ENCODE measurements at regions not wholly inside any gene's neighbourhood (a gene's known extent, or its start where the extent isn't known, plus 50 kb on each side); places are given as distances from the start of the nearest gene placed in this dataset.

- TF ChIP-seq GATA3 (IDR thresholded peaks at IDR 0.05; ENCODE audit: low read depth, low read length): no peak
These were observed 188.3 kb downstream of the GADD45G start for GRCh38 chr9:89793124-89793495.

- no peak for TF ChIP-seq GATA3 (IDR thresholded peaks at IDR 0.05; ENCODE audit: low read depth, low read length)
- no peak for TF ChIP-seq GATA2 (IDR thresholded peaks at IDR 0.05; ENCODE audit: low read depth, low read length)
These were observed 188.7 kb downstream of the GADD45G start for GRCh38 chr9:89793551-89793950.

- TF ChIP-seq GATA2 (IDR thresholded peaks at IDR 0.05; ENCODE audit: low read depth, low read length) (no peak), GATA3 (IDR thresholded peaks at IDR 0.05; ENCODE audit: low read depth, low read length) (no peak)
These were observed 190.1 kb downstream of the GADD45G start for GRCh38 chr9:89794918-89795317.

GRCh38 chr9:89795538-89796195 is 190.9 kb downstream of the GADD45G start:
- TF ChIP-seq GATA2 (IDR thresholded peaks at IDR 0.05; ENCODE audit: low read depth, low read length) (no peak), GATA3 (IDR thresholded peaks at IDR 0.05; ENCODE audit: low read depth, low read length) (no peak)

- TF ChIP-seq GATA3 (IDR thresholded peaks at IDR 0.05; ENCODE audit: low read depth, low read length) (no peak), GATA2 (IDR thresholded peaks at IDR 0.05; ENCODE audit: low read depth, low read length) (no peak)
These were observed 191.8 kb downstream of the GADD45G start for GRCh38 chr9:89796606-89797005.

- TF ChIP-seq GATA2 (IDR thresholded peaks at IDR 0.05; ENCODE audit: low read depth, low read length) (no peak), GATA3 (IDR thresholded peaks at IDR 0.05; ENCODE audit: low read depth, low read length) (no peak)
These were observed 192.4 kb downstream of the GADD45G start for GRCh38 chr9:89797255-89797654.

GRCh38 chr9:89797937-89798455 is 193.2 kb downstream of the GADD45G start:
- TF ChIP-seq GATA2 (IDR thresholded peaks at IDR 0.05; ENCODE audit: low read depth, low read length) (peak; percentile 40; the same call in 1 of the 2 replicates), GATA3 (IDR thresholded peaks at IDR 0.05; ENCODE audit: low read depth, low read length) (no peak)

GRCh38 chr9:89798547-89799120 is 193.8 kb downstream of the GADD45G start:
- TF ChIP-seq GATA3 (IDR thresholded peaks at IDR 0.05; ENCODE audit: low read depth, low read length): no peak
- no peak for TF ChIP-seq GATA2 (IDR thresholded peaks at IDR 0.05; ENCODE audit: low read depth, low read length)

GRCh38 chr9:89799221-89799620 is 194.4 kb downstream of the GADD45G start:
- no peak for TF ChIP-seq GATA3 (IDR thresholded peaks at IDR 0.05; ENCODE audit: low read depth, low read length)
- TF ChIP-seq GATA2 (IDR thresholded peaks at IDR 0.05; ENCODE audit: low read depth, low read length): no peak

- TF ChIP-seq GATA2 (IDR thresholded peaks at IDR 0.05; ENCODE audit: low read depth, low read length) (no peak), GATA3 (IDR thresholded peaks at IDR 0.05; ENCODE audit: low read depth, low read length) (no peak)
These were observed 195.0 kb downstream of the GADD45G start for GRCh38 chr9:89799766-89800165.

- TF ChIP-seq GATA2 (IDR thresholded peaks at IDR 0.05; ENCODE audit: low read depth, low read length) (no peak), GATA3 (IDR thresholded peaks at IDR 0.05; ENCODE audit: low read depth, low read length) (no peak)
These were observed 196.5 kb downstream of the GADD45G start for GRCh38 chr9:89801341-89801740.

- TF ChIP-seq GATA3 (IDR thresholded peaks at IDR 0.05; ENCODE audit: low read depth, low read length): no peak
- no peak for TF ChIP-seq GATA2 (IDR thresholded peaks at IDR 0.05; ENCODE audit: low read depth, low read length)
These were observed 197.2 kb downstream of the GADD45G start for GRCh38 chr9:89801742-89802670.

GRCh38 chr9:89802781-89803355 is 198.1 kb downstream of the GADD45G start:
- TF ChIP-seq GATA3 (IDR thresholded peaks at IDR 0.05; ENCODE audit: low read depth, low read length) (no peak), GATA2 (IDR thresholded peaks at IDR 0.05; ENCODE audit: low read depth, low read length) (no peak)

- TF ChIP-seq GATA3 (IDR thresholded peaks at IDR 0.05; ENCODE audit: low read depth, low read length): no peak
- no peak for TF ChIP-seq GATA2 (IDR thresholded peaks at IDR 0.05; ENCODE audit: low read depth, low read length)
These were observed 198.6 kb downstream of the GADD45G start for GRCh38 chr9:89803403-89803802.

Measured in SH-SY5Y (cell line).